ENCODE measurements at regions not wholly inside any gene's neighbourhood (a gene's known extent, or its start where the extent isn't known, plus 50 kb on each side); places are given as distances from the start of the nearest gene placed in this dataset.

DNA sequence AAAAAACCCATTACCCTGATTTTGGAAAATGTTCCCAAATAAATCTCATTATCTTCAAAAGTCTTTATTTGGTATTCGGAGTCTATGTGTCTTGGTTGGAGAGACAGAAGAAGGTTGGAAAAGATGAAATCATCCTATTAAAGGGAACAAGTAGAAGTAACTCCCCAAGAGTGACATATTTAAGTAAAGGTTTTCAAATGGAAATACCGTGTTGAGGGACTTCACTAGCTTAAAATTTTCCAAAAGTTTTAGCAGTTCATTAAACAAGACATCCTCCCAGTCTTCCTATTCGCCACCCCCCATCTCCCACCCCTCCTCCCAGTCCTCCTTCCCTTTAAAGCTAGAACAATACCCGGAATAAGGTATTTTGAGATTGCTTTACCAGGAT lies 62.7 kb upstream of the CCDC160 start:
- ATAC-seq: no peak
- TF ChIP-seq ISL1 (CRISPR knock-in tag; IDR thresholded peaks at IDR 0.05) (no peak), BACH2 (CRISPR knock-in tag; IDR thresholded peaks at IDR 0.05; ENCODE audit: borderline replicate concordance) (no peak), PPARA (CRISPR knock-in tag; IDR thresholded peaks at IDR 0.05; ENCODE audit: borderline replicate concordance) (no peak), ESRRG (CRISPR knock-in tag; IDR thresholded peaks at IDR 0.05) (no peak), TSHZ2 (CRISPR knock-in tag; IDR thresholded peaks at IDR 0.05) (no peak)

- no peak for ATAC-seq
- TF ChIP-seq TSHZ2 (CRISPR knock-in tag; IDR thresholded peaks at IDR 0.05) (no peak), ZFP30 (CRISPR knock-in tag; IDR thresholded peaks at IDR 0.05) (no peak), TOX (CRISPR knock-in tag; IDR thresholded peaks at IDR 0.05; ENCODE audit: borderline replicate concordance) (no peak), ZNF565 (CRISPR knock-in tag; conservative IDR thresholded peaks at IDR 0.05; ENCODE audit: low read depth) (no peak), SNAI2 (CRISPR knock-in tag; IDR thresholded peaks at IDR 0.05) (no peak), RARB (CRISPR knock-in tag; IDR thresholded peaks at IDR 0.05) (no peak), ISL1 (CRISPR knock-in tag; IDR thresholded peaks at IDR 0.05) (no peak), ZNF8 (CRISPR knock-in tag; IDR thresholded peaks at IDR 0.05) (no peak), BACH2 (CRISPR knock-in tag; IDR thresholded peaks at IDR 0.05; ENCODE audit: borderline replicate concordance) (no peak), GLIS3 (CRISPR knock-in tag; IDR thresholded peaks at IDR 0.05) (no peak), ZC3H10 (CRISPR knock-in tag; IDR thresholded peaks at IDR 0.05) (no peak), ARNTL (CRISPR knock-in tag; IDR thresholded peaks at IDR 0.05; ENCODE audit: borderline replicate concordance, low read depth) (no peak), OSR1 (CRISPR knock-in tag; IDR thresholded peaks at IDR 0.05) (no peak)
- TF ChIP-seq, protein P1, sequence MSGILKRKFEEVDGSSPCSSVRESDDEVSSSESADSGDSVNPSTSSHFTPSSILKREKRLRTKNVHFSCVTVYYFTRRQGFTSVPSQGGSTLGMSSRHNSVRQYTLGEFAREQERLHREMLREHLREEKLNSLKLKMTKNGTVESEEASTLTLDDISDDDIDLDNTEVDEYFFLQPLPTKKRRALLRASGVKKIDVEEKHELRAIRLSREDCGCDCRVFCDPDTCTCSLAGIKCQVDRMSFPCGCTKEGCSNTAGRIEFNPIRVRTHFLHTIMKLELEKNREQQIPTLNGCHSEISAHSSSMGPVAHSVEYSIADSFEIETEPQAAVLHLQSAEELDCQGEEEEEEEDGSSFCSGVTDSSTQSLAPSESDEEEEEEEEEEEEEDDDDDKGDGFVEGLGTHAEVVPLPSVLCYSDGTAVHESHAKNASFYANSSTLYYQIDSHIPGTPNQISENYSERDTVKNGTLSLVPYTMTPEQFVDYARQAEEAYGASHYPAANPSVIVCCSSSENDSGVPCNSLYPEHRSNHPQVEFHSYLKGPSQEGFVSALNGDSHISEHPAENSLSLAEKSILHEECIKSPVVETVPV (CRISPR knock-in tag; IDR thresholded peaks at IDR 0.05): no peak
- TF ChIP-seq, protein P2, sequence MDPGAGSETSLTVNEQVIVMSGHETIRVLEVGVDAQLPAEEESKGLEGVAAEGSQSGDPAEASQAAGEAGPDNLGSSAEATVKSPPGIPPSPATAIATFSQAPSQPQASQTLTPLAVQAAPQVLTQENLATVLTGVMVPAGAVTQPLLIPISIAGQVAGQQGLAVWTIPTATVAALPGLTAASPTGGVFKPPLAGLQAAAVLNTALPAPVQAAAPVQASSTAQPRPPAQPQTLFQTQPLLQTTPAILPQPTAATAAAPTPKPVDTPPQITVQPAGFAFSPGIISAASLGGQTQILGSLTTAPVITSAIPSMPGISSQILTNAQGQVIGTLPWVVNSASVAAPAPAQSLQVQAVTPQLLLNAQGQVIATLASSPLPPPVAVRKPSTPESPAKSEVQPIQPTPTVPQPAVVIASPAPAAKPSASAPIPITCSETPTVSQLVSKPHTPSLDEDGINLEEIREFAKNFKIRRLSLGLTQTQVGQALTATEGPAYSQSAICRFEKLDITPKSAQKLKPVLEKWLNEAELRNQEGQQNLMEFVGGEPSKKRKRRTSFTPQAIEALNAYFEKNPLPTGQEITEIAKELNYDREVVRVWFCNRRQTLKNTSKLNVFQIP (CRISPR knock-in tag; IDR thresholded peaks at IDR 0.05; ENCODE audit: borderline replicate concordance, low read depth): no peak
These were observed 62.1 kb upstream of the CCDC160 start for GRCh38 chrX:134174859-134175258.

- ATAC-seq: no peak
- no peak for TF ChIP-seq ARNTL (CRISPR knock-in tag; IDR thresholded peaks at IDR 0.05; ENCODE audit: borderline replicate concordance, low read depth)
- TF ChIP-seq SNAI2 (CRISPR knock-in tag; IDR thresholded peaks at IDR 0.05): no peak
- TF ChIP-seq PPARA (CRISPR knock-in tag; IDR thresholded peaks at IDR 0.05; ENCODE audit: borderline replicate concordance): no peak
- no peak for TF ChIP-seq TCF4 (CRISPR knock-in tag; IDR thresholded peaks at IDR 0.05; ENCODE audit: borderline replicate concordance)
- no peak for TF ChIP-seq OSR1 (CRISPR knock-in tag; IDR thresholded peaks at IDR 0.05)
- no peak for TF ChIP-seq CSDC2 (CRISPR knock-in tag; IDR thresholded peaks at IDR 0.05)
- TF ChIP-seq ZNF565 (CRISPR knock-in tag; conservative IDR thresholded peaks at IDR 0.05; ENCODE audit: low read depth): no peak
- no peak for TF ChIP-seq TSHZ2 (CRISPR knock-in tag; IDR thresholded peaks at IDR 0.05)
- no peak for TF ChIP-seq ZNF70 (CRISPR knock-in tag; IDR thresholded peaks at IDR 0.05)
- no peak for TF ChIP-seq ZNF8 (CRISPR knock-in tag; IDR thresholded peaks at IDR 0.05)
- TF ChIP-seq, protein P2 (CRISPR knock-in tag; IDR thresholded peaks at IDR 0.05; ENCODE audit: borderline replicate concordance, low read depth): no peak
- TF ChIP-seq, protein P1 (CRISPR knock-in tag; IDR thresholded peaks at IDR 0.05): no peak
These were observed 59.5 kb upstream of the CCDC160 start for GRCh38 chrX:134177527-134177926.
